NCI-H1436 treated with DMSO at 0.1 percent for 48 hours (cell line): ENCODE measurements at regions not wholly inside any gene's neighbourhood (a gene's known extent, or its start where the extent isn't known, plus 50 kb on each side); places are given as distances from the start of the nearest gene placed in this dataset.
"Not testable (repeated sequence)": the region's sequence is repeated elsewhere in the genome, so short reads cannot be mapped to it uniquely, and the experiment has no call there.

Experiments
- DNase-seq: peaks from one replicate; lab custom pipeline; 2025; lab: John Stamatoyannopoulos, UW

DNA sequence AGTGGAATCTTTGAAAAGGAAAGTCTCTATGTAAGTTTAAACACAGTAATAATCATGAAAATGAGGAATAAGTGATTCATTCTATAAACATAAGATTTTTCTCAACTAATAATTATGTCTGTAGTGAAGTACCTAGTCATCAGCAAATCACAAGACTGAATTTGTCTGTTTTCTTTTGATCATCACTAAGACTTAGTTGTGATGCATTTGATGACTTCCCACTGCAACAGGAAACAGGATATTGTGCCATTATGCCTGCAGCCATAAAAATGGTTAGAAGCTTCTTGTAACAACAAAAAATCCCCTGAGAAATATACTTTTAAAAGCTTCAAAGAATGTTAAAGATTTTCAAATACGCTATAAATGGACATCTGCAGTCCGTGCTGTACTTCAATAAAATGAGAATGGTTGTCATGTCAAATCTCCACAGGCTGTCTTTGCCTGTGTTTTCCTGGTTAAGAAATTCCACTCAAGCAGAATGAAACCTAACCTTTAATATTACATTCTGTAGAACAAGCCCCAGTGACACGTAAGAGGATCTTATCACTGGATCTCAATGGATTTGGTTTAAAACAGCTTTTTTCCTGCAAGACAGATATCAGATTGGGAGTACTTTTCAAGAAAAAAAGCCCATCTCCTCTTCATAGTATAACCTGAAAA lies 1262.3 kb upstream of the PHF14 start:
- DNase-seq = no peak

DNA sequence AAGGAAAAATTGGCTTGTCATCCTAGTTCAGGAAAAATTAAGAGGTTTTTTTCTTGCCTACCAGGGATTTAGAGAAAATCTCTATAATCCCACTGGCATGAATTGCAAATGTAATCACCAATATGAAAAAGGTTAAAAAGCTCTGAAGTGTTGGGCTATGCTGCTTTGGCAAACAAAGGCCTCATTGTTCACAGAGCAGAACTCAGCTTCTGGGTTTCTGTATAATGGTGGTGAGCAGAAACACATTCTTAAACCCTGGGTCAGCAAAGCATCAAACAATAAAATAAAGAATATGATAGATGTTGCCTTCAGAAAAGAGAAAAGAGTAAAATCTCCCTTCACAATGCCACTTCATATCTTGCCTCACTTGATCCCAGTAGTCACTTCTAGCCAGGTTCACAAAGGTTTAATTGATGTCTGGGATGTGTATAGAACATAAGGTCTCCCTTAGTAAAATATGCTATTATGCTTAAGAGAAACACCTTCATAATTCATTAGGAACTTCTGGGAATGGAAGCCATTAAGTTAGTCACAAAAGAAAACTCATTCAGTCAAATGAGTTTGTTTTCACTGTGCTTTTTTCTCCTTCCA lies 1255.5 kb upstream of the PHF14 start:
- DNase-seq = no peak

DNA sequence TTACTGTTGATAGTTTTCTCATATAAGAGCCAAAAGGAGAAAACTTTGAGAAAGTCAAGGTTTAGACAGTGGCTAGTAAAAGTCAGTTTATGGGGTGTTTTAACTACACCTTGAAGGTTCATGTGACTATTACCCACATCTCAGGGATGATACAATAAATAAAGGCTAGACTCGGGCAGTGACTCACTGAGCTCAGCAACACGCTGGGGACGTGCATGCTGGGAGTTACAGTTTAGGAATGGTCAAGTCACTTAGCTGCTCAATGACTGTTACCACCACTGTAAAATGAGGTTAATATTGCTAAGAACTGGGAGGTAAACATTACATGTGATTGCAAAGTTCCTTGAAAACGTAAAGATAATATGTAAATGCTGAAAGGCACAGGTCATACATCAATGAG lies 1254.4 kb upstream of the PHF14 start:
- DNase-seq = no peak

DNA sequence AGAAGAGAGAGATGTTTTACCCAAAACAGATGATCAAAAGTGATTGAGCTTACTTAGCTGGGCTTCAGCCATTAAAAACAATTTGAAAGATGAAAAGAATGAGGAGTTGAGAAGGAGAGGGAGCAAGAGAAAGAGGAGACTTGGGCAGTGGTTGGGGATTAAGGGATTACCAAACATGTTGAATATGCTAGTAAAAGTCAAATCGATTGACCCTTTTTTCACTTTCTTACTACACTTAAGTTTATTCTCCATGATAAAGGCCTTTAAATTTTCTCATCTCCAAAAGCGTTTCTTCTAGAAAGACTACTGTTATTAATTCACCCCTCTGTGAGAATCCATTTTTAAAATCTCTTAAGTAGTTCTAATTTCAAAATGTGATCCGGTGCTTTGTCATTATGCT lies 1254.0 kb upstream of the PHF14 start:
- no peak for DNase-seq

DNA sequence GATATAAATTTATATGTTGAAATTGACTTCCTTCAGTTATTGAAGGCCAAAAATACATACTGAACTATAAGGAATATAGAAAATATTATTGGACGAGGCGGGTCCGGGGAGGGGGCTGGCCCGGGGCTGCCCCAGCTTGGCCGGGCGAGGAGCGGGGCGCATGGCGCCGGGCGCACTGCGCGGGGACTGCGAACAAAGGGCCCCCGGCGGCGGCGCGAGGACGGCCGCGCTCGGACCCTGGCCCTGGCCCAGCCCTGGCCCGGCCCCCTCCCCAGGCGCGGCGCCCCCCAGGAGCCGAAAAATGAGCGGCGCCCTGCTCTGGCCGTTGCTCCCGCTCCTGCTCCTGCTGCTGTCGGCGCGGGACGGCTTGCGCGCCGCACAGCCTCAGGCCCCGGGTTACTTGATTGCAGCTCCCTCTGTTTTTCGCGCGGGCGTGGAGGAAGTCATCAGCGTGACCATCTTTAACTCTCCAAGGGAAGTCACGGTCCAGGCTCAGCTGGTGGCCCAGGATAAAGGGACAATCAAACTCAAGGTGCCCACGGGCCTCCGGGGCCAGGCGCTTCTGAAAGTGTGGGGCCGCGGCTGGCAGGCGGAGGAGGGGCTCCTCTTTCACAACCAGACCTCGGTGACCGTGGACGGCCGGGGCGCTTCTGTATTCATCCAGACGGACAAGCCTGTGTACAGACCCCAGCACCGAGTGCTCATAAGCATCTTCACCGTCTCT lies 1247.6 kb upstream of the PHF14 start:
- not testable (repeated sequence) for DNase-seq

DNA sequence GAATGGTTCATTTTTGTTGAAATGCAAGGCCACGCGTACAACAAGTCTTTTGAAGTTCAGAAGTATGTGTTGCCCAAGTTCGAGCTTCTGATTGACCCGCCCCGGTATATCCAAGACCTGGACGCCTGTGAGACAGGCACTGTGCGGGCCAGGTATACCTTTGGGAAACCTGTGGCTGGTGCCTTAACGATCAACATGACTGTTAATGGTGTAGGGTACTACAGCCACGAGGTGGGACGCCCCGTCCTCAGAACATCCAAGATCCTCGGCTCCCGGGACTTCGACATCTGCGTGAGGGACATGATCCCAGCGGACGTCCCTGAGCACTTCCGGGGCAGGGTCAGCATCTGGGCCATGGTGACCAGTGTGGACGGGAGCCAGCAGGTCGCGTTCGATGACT lies 1246.9 kb upstream of the PHF14 start:
- DNase-seq = not testable (repeated sequence)

DNA sequence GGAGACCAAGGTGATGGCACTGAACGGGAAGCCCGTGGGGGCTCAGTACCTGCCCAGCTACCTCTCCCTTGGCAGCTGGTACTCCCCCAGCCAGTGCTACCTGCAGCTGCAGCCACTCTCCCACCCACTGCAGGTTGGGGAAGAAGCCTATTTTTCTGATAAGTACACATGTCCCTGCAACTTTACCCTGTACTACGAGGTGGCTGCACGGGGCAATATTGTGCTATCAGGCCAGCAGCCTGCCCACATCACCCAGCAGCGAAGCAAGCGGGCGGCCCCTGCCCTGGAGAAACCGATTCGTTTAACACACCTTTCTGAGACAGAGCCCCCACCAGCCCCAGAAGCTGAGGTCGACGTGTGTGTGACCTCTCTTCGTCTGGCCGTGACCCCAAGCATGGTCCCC lies 1246.2 kb upstream of the PHF14 start:
- not testable (repeated sequence) for DNase-seq

DNA sequence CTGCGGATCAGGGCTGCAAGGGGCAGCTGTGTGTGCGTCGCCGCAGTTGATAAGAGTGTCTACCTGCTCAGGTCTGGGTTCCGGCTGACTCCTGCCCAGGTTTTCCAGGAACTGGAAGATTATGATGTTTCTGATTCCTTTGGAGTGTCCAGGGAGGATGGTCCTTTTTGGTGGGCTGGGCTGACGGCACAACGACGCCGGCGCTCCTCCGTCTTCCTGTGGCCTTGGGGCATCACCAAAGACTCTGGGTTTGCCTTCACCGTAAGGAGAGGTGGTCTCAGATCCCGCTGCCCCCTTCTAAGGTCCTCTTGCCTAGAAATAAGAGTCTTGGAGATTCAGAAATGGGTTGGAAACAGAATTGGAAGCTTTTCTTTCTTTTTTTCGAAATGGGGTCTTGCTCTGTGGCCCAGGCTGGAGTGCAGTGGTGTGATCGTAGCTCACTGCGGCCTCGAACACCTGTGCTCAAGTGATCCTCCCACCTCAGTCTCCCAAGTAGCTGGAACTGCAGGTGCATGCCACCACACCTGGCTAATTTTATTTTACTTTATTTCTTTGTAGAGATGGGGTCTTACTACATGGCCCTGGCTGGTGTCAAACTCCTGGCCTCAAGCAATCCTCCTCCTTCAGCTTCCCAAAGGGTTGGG lies 1245.5 kb upstream of the PHF14 start:
- DNase-seq = not testable (repeated sequence)

DNA sequence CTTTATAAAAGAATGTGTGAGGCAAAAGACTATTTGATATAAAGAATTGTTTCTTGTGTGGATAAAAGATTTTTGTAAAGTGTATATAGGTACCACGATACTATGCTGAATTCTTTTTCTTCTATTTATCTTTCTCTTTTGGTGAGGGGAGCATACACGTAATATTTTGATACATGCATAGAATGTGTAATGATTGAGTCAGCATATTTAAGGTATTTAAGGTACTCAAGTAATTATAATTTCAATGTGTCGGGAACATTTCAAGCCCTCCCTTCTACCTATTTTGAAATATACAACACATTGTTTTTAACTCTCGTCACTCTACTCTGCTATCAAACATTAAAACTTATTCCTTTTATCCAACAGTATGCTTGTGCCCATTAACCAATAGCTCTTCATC lies 1221.6 kb upstream of the PHF14 start:
- DNase-seq = no peak

DNA sequence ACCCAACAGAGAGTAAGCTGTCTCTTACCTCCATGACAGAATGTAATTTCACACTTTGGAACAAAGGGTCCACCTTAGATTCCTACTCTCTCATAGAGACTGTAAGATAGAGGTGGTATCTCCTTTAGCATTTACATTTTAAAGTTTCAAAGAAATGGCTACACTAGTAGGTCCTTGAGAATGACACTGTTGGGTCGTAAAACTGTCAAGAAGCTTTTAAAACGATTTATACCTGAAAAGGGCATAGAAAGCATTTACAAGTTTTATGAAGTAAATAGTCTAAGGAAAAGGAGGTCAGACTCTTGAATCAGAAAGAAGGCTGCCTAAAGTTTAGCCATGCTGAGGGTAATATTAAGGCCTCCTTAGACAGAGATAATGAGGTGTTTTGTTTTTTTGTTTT lies 1212.4 kb upstream of the PHF14 start:
- DNase-seq = no peak

DNA sequence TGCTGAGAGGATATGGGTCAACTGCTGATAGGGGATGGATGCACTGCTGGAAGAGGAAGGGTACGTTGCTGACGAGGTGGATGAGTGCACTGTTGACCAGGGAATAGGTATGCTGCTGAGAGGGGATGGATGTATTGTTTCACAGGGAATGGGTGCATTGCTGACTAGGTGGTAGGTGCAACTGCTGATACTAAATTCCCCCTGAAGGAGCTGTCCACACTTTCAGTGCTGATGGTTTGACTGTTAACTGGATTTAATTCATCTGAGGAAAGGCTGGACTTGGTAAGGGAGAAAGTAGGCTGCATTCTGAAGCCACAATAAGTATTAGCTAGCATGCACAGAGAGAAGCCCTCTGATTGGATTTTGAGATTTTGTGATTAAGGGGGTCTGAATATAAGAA lies 1196.8 kb upstream of the PHF14 start:
- DNase-seq = no peak

DNA sequence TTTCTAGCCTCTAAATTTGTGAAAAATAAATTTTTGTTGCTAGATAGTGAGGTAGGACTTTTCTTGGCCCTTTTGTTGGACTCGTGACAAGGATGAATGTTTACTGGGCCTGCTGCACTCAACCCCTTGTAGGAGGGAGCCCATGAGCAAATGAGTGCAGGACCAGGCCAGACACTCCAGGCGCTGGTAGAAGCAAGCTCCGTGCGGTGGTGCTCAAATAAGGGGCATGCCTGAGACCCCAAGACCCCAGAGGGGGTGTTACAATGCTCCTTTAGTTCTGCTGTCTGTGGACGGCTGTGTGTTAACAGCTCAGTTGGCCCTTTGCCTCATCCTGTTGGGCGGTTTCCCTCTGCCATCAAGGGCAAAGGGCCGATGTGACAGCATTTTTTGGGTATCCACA lies 1195.3 kb upstream of the PHF14 start:
- DNase-seq = no peak

DNA sequence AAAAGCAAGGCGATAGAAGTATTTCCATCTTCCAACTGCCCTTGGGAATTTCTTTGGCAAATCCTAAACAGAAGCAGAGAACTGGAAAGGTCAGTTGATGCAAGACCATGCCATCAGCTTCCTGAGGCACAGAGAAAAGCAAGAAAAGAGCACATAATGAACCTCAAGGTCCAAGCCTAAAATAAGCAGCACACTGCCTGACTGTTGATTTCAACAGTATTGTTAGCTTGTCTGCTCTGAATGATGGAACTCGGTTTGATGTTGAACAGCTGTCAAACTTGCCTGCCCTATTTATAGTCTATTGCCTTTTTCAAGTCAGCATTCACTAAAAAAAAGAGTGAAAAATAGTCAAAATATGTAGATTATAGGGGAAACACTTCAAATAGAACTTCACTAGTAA lies 1192.0 kb upstream of the PHF14 start:
- no peak for DNase-seq

DNA sequence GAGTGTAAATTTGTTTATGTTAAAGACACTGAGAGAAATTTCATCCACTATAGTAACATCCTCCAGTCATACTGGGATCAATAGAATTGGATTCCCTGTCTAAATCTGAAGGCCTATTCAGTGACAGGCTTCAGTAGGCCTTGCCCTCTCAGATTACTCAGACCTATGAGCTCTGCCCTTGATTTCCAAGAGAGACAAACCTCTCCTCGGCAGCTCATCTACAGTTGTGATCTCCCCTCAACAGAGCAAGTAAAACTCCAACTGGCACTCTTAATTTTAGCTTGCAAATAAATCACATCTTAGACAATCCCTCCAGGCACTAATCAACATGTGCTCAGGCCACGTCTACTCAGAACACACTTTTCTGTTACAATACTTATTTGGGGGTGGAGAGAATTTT lies 1191.4 kb upstream of the PHF14 start:
- no peak for DNase-seq

DNA sequence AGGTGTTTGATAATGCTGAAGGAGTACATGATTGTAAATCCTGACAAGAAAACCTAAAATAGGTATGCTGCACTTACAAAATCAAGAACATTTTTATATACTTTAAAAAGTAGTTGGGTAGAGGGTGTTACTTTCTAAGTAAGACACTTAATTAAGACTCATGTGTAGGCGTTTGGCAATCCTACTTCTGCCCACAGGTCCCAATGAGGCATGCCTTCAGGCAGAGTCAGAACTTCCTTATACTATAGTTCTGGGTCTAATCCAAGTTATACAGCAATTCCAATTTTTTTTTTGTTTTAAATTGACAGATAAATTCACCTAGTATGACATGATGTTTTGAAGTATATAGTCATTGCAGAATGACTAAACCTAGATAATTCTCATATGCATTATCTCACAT lies 1188.5 kb upstream of the PHF14 start:
- DNase-seq = no peak

DNA sequence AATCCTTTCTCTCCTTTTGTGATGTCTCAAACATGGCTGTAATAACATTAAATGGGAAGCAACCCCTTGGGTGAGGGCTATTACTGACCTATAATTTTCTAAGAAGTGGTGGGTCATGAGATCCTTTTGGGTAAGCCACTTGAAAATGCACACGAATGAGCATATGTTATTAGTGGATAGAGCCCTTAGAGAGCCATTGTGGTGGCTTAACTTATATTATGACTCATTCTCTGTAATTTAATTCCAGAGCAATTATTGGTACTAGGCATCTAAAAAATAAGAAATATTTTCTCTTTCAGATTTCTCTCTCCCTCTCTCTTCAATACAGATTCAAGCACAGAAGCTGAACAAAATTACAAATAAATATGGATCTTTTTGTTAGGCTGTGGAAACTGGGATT lies 1177.4 kb upstream of the PHF14 start:
- DNase-seq = peak; percentile 29

DNA sequence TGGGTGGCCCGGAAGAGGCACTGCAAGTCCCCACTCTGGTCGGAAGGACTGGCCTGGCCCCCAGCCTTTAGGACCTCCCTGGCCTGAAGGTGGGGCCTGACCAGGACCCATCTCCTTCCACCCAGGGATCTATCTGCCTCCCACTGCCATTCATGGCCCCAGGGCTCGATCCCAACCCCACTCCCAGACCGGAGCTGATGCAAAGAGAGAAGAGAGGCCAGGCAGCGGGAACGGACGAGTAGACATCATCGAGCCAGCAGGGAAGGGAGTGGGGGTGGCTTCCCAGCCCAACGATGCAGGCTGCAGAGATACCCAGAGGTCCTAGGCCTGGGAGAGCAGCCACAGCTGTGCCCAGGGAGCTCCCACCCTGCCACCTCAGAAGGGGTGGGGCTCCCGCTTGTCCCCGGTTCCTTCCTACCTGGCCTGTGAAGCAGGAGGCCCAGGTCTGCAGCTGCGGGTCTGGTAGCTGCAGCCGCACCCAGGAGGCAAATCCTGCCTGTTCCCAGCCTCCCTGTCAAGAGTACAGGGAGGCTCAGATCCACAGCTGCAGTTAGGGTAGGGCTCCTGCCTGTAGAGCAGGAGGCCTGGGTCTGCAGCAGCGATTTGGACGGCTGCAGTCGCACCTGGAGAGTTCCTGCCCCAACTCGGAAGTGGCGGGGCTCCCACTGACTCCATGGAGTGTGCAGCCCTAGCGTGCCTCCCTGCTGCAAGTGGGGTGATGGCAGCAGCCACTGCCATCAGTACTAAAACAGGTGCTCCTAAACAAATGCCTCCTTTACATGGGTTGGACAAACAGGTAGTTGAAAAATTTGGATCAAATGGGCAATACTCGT lies 1151.0 kb upstream of the PHF14 start:
- no peak for DNase-seq

DNA sequence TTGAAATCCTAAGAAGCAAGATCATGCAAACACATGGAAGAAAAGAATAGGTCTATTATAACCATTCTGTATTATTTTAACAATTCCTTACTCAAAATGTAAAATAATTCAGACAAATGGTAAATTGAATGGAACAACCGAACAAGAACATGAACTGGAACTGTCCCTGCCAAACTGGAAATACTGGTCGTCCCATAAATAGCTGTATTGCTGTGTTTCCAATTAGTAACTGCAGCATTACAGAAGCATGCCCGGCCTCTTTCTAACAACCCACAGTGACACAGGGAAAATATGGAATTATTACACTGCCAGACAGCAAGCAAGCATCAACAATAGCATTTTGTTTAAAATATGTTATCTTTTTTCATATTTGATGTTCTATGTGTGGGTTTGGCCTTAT lies 1138.5 kb upstream of the PHF14 start:
- DNase-seq = no peak

DNA sequence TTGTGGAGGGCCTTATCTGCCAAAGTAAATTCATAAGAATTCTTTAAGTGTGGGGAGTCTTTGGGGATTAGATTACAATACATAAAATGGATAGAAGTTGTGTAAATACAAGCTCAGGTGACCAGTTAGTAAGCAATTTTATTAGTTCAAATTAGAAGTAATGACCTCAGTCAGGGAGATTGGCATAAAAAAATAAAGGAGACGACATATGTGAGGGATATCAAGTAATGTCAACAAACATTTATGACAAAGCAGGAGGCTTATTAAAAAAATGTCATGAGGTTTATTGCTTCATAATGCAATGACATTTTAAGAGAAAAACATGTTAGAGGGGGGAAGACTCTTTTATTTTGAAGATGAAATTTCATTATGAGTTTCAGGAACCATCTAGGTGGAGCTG lies 1137.0 kb upstream of the PHF14 start:
- DNase-seq = no peak

DNA sequence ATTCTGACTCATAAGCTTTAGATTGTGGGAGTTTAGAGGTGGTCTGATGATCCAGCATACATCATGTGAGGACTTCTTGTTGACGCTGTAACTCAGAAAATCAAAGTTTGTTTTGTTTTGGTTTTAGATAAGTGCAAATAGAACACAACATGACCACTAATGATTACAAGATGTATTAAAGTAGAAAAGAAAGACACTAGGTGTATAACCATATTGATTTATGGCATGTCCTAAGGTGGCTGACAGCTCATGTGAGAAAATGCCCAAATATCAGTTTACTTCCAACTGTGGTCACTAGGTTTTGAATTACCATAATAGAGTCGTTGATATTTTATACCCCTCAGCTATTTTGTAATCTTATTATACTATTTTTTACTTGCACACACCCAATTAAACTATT lies 1131.4 kb upstream of the PHF14 start:
- no peak for DNase-seq

DNA sequence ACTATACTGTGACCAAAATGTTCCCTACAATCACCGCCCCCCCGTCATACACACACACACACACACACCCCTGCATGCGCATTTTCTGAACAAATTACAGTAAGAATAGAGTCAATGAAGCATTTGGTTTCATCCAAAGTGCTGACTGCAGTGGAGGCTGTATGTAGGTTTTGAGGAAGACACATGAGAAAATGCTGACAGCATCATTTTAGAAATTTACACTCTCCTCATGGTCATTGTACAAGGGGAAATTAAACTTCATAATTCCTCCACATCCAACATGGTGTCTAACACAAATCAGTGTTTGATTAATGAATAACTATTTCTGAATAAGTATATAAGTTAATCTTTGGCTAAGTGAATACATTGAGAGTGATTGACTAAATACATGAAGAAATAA lies 1126.8 kb upstream of the PHF14 start:
- no peak for DNase-seq

DNA sequence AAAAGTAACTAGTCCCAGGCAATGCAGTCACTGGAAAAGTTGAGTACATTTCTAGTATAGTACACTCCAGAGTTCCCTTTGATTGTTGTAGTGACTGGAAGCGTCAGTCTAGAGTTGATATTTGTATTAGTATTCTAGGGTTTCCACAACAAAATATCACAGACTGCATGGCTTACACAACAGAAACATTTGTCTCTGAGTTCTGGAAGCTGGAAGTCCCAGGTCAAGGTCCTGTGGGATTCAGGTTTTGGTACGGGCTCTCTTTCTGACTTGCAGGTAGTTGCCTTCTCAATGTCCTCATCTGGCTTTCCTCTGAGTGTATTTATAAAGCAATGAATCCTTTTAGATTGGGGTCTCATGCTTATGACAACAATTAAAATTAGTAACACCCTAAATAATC lies 1119.1 kb upstream of the PHF14 start:
- DNase-seq = no peak
